A673 (cell line): ENCODE measurements at regions not wholly inside any gene's neighbourhood (a gene's known extent, or its start where the extent isn't known, plus 50 kb on each side); places are given as distances from the start of the nearest gene placed in this dataset.

Experiments
- BruUV-seq: library from RNA; stranded (reverse); fragments of 400-500 nt; replicated peaks from 2 replicates; lab custom pipeline; 2021; lab: Mats Ljungman, UMichigan
- CTCF ChIA-PET: fragments of 300-600 bp; sonication (Branson Sonifier 250); formaldehyde crosslinking; loops from one replicate; lab custom pipeline; 2022; ENCODE audit warnings: antibody characterized with exemption; lab: Charles Lee
- POLR2A ChIA-PET: fragments of 300-600 bp; sonication (Branson Sonifier 250); formaldehyde crosslinking; loops from one replicate; lab custom pipeline; 2022; ENCODE audit warnings: antibody characterized with exemption; ENCODE audit not compliant: low non-redundant PET; lab: Charles Lee
- DNase-seq: peaks from one replicate; pipeline ENCODE4 v3.0.0-alpha.2; 2015; ENCODE audit warnings: low spot score
- H3K27ac ChIP-seq: fragments of 200-600 bp; sonication (generic); 2 replicates; pipeline ENCODE4 v1.5.1; 2016; ENCODE audit warnings: mixed run types, low read depth, mild to moderate bottlenecking, mixed read lengths, antibody characterized with exemption, low read length; ENCODE audit not compliant: poor library complexity, severe bottlenecking
- H3K27me3 ChIP-seq: fragments of 200-600 bp; sonication (generic); replicated peaks from 2 replicates; pipeline ENCODE4 v1.6.1; 2017; ENCODE audit warnings: mixed run types, low read depth, mild to moderate bottlenecking, mixed read lengths, antibody characterized with exemption, low read length; ENCODE audit not compliant: insufficient read depth, poor library complexity
- H3K36me3 ChIP-seq: fragments of 200-600 bp; sonication (generic); 2 replicates; pipeline ENCODE4 v1.6.1; 2016; ENCODE audit warnings: mixed run types, mild to moderate bottlenecking, mixed read lengths, antibody characterized with exemption, low read length; ENCODE audit not compliant: insufficient read depth, poor library complexity, severe bottlenecking
- H3K4me1 ChIP-seq: fragments of 200-600 bp; sonication (generic); 2 replicates; pipeline ENCODE4 v1.6.1; 2017; ENCODE audit warnings: mixed run types, mild to moderate bottlenecking, mixed read lengths, antibody characterized with exemption, low read length; ENCODE audit not compliant: insufficient read depth, poor library complexity, severe bottlenecking
- H3K4me3 ChIP-seq: fragments of 200-600 bp; sonication (generic); 2 replicates; pipeline ENCODE4 v1.5.1; 2016; ENCODE audit warnings: low read depth, mixed run types, mild to moderate bottlenecking, mixed read lengths, low read length; ENCODE audit not compliant: poor library complexity, severe bottlenecking
- H3K9me3 ChIP-seq: fragments of 200-600 bp; sonication (generic); 2 replicates; pipeline ENCODE4 v1.6.1; 2016; ENCODE audit warnings: mixed run types, low read depth, mild to moderate bottlenecking, mixed read lengths, antibody characterized with exemption, low read length; ENCODE audit not compliant: poor library complexity, severe bottlenecking
- EZH2 ChIP-seq: fragments of 200-600 bp; sonication (generic); IDR thresholded peaks from 2 replicates; pipeline ENCODE4 v1.6.1; 2017; ENCODE audit warnings: borderline replicate concordance, low read depth, mild to moderate bottlenecking, mixed read lengths, antibody characterized with exemption, low read length; ENCODE audit not compliant: poor library complexity, severe bottlenecking
- intact Hi-C: fragments of 100-400 bp; cut with micrococcal nuclease; formaldehyde crosslinking; loops from one replicate; pipeline ENCODE4 v1.10.0; 2022; ENCODE audit not compliant: unreplicated experiment
- TF ChIP-seq, protein P1 (sequence below): fragments of 300-800, 200-600 bp; sonication (generic); conservative IDR thresholded peaks from 2 replicates; pipeline ENCODE4 v1.5.1; 2017; ENCODE audit warnings: low read depth, mild to moderate bottlenecking, antibody characterized with exemption, low read length, moderate library complexity, mixed read lengths

DNA sequence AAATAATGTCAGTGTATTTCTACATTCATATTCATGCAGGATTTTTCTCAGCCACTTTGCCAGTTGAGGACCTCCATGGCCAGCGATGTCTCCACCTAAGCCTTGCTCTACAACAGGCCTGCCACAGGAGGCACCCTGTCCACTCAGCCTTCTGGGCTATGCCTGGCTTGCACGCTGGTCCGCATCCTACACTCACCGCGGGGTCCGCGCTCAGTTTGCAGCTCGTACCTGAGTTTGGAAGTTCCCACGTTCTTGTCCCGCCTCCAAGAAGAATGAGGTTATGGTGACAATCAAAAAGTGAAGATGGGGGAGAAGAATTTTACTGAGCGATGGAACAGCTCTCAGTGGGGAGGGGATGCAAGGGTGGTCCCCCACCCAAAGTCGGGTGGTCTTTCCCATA is 93.6 kb upstream of the GRIK1 start:
- Histone ChIP-seq H3K9me3 (no peaks in the 10 kb centered on the region), H3K36me3 (no peaks in the 10 kb centered on the region), H3K27ac (no peak overlapping the region), H3K4me1 (no peaks in the 10 kb centered on the region), H3K27me3 (peaks cover 4% of the 10 kb centered on the region), H3K4me3 (no peak overlapping the region)
- ChIA-PET POLR2A (no interaction called here), CTCF (no interaction called here)
- DNase-seq = no peak
- no TSS peak for BruUV-seq
- intact Hi-C loops = no loop called here
- no peak for TF ChIP-seq EZH2
- TF ChIP-seq, protein P1, sequence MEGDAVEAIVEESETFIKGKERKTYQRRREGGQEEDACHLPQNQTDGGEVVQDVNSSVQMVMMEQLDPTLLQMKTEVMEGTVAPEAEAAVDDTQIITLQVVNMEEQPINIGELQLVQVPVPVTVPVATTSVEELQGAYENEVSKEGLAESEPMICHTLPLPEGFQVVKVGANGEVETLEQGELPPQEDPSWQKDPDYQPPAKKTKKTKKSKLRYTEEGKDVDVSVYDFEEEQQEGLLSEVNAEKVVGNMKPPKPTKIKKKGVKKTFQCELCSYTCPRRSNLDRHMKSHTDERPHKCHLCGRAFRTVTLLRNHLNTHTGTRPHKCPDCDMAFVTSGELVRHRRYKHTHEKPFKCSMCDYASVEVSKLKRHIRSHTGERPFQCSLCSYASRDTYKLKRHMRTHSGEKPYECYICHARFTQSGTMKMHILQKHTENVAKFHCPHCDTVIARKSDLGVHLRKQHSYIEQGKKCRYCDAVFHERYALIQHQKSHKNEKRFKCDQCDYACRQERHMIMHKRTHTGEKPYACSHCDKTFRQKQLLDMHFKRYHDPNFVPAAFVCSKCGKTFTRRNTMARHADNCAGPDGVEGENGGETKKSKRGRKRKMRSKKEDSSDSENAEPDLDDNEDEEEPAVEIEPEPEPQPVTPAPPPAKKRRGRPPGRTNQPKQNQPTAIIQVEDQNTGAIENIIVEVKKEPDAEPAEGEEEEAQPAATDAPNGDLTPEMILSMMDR = no peak

DNA sequence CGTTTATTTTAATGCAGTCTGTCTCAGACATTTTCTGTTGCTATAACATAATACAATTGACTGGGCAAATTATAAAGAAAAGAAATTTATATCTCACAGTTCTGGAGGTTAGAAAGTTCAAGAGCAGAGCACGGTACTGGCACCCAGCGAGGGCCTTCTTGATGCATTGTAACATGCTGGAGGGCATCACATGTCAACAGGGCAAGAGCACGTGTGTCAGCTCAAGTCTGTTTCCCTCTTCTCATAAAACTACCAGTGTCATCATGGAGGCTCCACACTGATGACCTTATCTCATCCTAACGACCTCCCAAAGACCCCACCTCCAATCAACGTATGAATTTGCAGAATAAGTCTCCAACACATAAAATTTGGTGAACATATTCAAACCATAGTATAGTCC is 90.6 kb upstream of the GRIK1 start:
- H3K9me3 ChIP-seq = no peaks in the 10 kb centered on the region
- no peak for DNase-seq
- intact Hi-C loops = no loop called here
- H3K27ac ChIP-seq = no peak overlapping the region
- H3K36me3 ChIP-seq = no peaks in the 10 kb centered on the region
- H3K4me1 ChIP-seq = no peaks in the 10 kb centered on the region
- POLR2A ChIA-PET = no interaction called here
- TF ChIP-seq, protein P1 = no peak
- no peak for TF ChIP-seq EZH2
- BruUV-seq = no TSS peak
- CTCF ChIA-PET = no interaction called here
- H3K27me3 ChIP-seq = peaks cover 3% of the 10 kb centered on the region
- H3K4me3 ChIP-seq = no peak overlapping the region

DNA sequence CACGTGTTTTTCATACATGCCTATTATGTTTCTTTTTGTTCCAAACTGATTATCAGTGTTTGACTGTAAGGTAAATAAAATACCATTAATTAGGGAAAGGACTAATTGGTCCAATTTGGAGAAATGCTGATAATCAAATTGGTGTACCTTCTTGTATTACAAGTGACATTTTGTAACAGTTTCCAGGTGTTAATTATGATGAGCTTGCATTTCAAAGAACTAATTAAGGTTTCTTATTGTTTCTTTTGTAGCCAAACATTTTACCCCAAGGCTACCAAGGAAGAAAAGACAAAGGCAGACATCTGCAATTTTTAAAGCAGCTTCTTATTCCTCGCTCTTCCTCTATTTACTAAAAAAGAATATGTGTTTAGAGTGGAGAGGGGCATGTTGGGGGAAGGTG is 88.7 kb upstream of the GRIK1 start:
- ChIA-PET CTCF (no interaction called here), POLR2A (interaction anchor here (0.6 kb wide), 1 partner anchor 451 kb away, joined by 3 read pairs; no protein-coding TSS in a partner anchor)
- no peaks in the 10 kb centered on the region for H3K27me3 ChIP-seq
- no peak for DNase-seq
- BruUV-seq = no TSS peak
- H3K27ac ChIP-seq = no peak overlapping the region
- H3K4me1 ChIP-seq = no peaks in the 10 kb centered on the region
- no peaks in the 10 kb centered on the region for H3K9me3 ChIP-seq
- H3K4me3 ChIP-seq = no peak overlapping the region
- TF ChIP-seq EZH2 = no peak
- TF ChIP-seq, protein P1 = no peak
- intact Hi-C loops = no loop called here
- H3K36me3 ChIP-seq = no peaks in the 10 kb centered on the region
